CD14-positive monocyte (primary cell): ENCODE measurements at regions not wholly inside any gene's neighbourhood (a gene's known extent, or its start where the extent isn't known, plus 50 kb on each side); places are given as distances from the start of the nearest gene placed in this dataset.

Source experiments
- DNase-seq, 3 donors: peaks; one replicate each; pipeline ENCODE4 v3.0.0-alpha.2; 2011 to 2022
- H2AFZ ChIP-seq: 2 replicates; pipeline ENCODE4 v1.6.0; 2012; ENCODE audit warnings: mild to moderate bottlenecking, low read depth, low read length, inconsistent platforms; ENCODE audit not compliant: insufficient read depth, poor library complexity, severe bottlenecking
- H3K27ac ChIP-seq, 2 donors: 1 replicate in 1 of 2; 2 replicates in 1 of 2; pipeline ENCODE4 v1.5.1; 2012 to 2013; ENCODE audit warnings: low read length in 2 of 2, control low read depth in 1 of 2, inconsistent platforms in 1 of 2, low read depth in 1 of 2, mild to moderate bottlenecking in 1 of 2
- H3K27me3 ChIP-seq, 2 donors: one replicate each; pipeline versions ENCODE4 v1.6.0 to v1.6.1; 2011 to 2013; ENCODE audit warnings: low read length in 2 of 2; ENCODE audit not compliant: control insufficient read depth in 2 of 2, insufficient read depth in 2 of 2
- H3K36me3 ChIP-seq, 2 donors: replicated peaks in 1 of 2; 1 replicate in 1 of 2; 2 replicates in 1 of 2; pipeline versions ENCODE4 v1.5.1 to v1.6.1; 2012 to 2013; ENCODE audit warnings: low read length in 2 of 2, control low read depth in 1 of 2, inconsistent platforms in 1 of 2, mild to moderate bottlenecking in 1 of 2; ENCODE audit not compliant: insufficient read depth in 2 of 2, control insufficient read depth in 1 of 2
- H3K4me1 ChIP-seq, 2 donors: 1 replicate in 1 of 2; 2 replicates in 1 of 2; pipeline versions ENCODE4 v1.5.1 to v1.6.1; 2012 to 2013; ENCODE audit warnings: low read length in 2 of 2, control low read depth in 1 of 2, inconsistent platforms in 1 of 2, mild to moderate bottlenecking in 1 of 2, moderate library complexity in 1 of 2; ENCODE audit not compliant: insufficient read depth in 2 of 2, control insufficient read depth in 1 of 2
- H3K4me2 ChIP-seq: replicated peaks from 2 replicates; pipeline ENCODE3; 2012; ENCODE audit warnings: low read length, moderate library complexity, mild to moderate bottlenecking; ENCODE audit not compliant: poor library complexity, severe bottlenecking; ENCODE audit errors: extremely low read depth
- H3K4me3 ChIP-seq, 3 experiments: fragments of 200-600 bp in 1 of 3; sonication (generic) in 1 of 3; replicated peaks in 1 of 3; 1 replicate in 2 of 3; 2 replicates in 1 of 3; pipeline ENCODE4 v1.5.1; 2011 to 2013; ENCODE audit warnings: low read length in 3 of 3, mild to moderate bottlenecking in 3 of 3, control low read depth in 2 of 3, low read depth in 2 of 3, inconsistent platforms in 1 of 3, moderate library complexity in 1 of 3
- H3K79me2 ChIP-seq: 2 replicates; pipeline ENCODE4 v1.6.0; 2012; ENCODE audit warnings: mild to moderate bottlenecking, control low read depth, inconsistent platforms, low read length, moderate library complexity; ENCODE audit not compliant: insufficient read depth
- H3K9ac ChIP-seq: 2 replicates; pipeline ENCODE4 v1.6.0; 2017; ENCODE audit warnings: low read length, mild to moderate bottlenecking; ENCODE audit not compliant: insufficient read depth, poor library complexity, severe bottlenecking
- H3K9me3 ChIP-seq, 2 donors: replicated peaks in 1 of 2; 1 replicate in 1 of 2; 2 replicates in 1 of 2; pipeline versions ENCODE4 v1.5.1 to v1.6.1; 2012 to 2013; ENCODE audit warnings: low read length in 2 of 2, control low read depth in 1 of 2; ENCODE audit not compliant: control insufficient read depth in 1 of 2, insufficient read depth in 1 of 2
- H4K20me1 ChIP-seq: 2 replicates; pipeline ENCODE4 v1.6.0; 2012; ENCODE audit warnings: mild to moderate bottlenecking, low read length, control low read depth, moderate library complexity; ENCODE audit not compliant: insufficient read depth
- H3K27ac Mint-ChIP-seq, 7 donors: one replicate each; pipeline ENCODE4 v1.8.0; 2020; ENCODE audit warnings: mild to moderate bottlenecking in 7 of 7, mixed read lengths in 7 of 7, moderate library complexity in 6 of 7, inconsistent platforms in 2 of 7
- H3K27me3 Mint-ChIP-seq, 3 donors: one replicate each; pipeline ENCODE4 v1.8.0; 2021 to 2022; ENCODE audit warnings: low read depth in 3 of 3, mild to moderate bottlenecking in 3 of 3, mixed read lengths in 3 of 3, moderate library complexity in 3 of 3, inconsistent platforms in 1 of 3
- H3K36me3 Mint-ChIP-seq, 2 donors: one replicate each; pipeline ENCODE4 v1.8.0; 2020; ENCODE audit warnings: mixed read lengths in 2 of 2, inconsistent platforms in 1 of 2, mild to moderate bottlenecking in 1 of 2
- H3K4me1 Mint-ChIP-seq: one replicate; pipeline ENCODE4 v1.8.0; 2020; ENCODE audit warnings: mild to moderate bottlenecking, mixed read lengths
- H3K4me3 Mint-ChIP-seq, 2 donors: one replicate each; pipeline ENCODE4 v1.8.0; 2020; ENCODE audit warnings: mild to moderate bottlenecking in 2 of 2, mixed read lengths in 2 of 2, moderate library complexity in 1 of 2
- H3K9me3 Mint-ChIP-seq, 7 donors: one replicate each; pipeline ENCODE4 v1.8.0; 2020 to 2022; ENCODE audit warnings: mixed read lengths in 7 of 7, mild to moderate bottlenecking in 6 of 7, moderate library complexity in 6 of 7, inconsistent platforms in 2 of 7
- WGBS: methylation state at CpG from one replicate; pipeline ENCODE4 v1.1.5; 2013; ENCODE audit warnings: missing lambda C conversion rate; ENCODE audit not compliant: insufficient coverage; 5-methylcytosine and 5-hydroxymethylcytosine counted together
- intact Hi-C, 2 donors: fragments of 100-400 bp; cut with micrococcal nuclease; formaldehyde crosslinking; loops; one replicate each; pipeline versions ENCODE4 v1.15.0 to v1.15.1; 2023
- TF ChIP-seq, protein P1 (sequence below): fragments of 200-600 bp; IDR thresholded peaks from one replicate; pipeline ENCODE4 v1.8.0; 2022; ENCODE audit warnings: antibody characterized with exemption, mild to moderate bottlenecking

- Histone ChIP-seq H3K9ac (no peak overlapping the region), H3K79me2 (no peaks in the 10 kb centered on the region), H3K27me3 (no peaks in the 10 kb centered on the region), H2AFZ (no peak overlapping the region), H3K4me3 (no peak overlapping the region), H3K9me3 (peaks cover 0 to 3% of the 10 kb centered on the region in 2 donors), H3K4me1 (no peaks in the 10 kb centered on the region), H4K20me1 (no peaks in the 10 kb centered on the region), H3K4me2 (no peak overlapping the region), H3K36me3 (no peaks in the 10 kb centered on the region), H3K27ac (no peak overlapping the region)
- H3K27me3 Mint-ChIP-seq: peaks cover 0 to 5% (median 0%) of the 10 kb centered on the region in 3 donors
- intact Hi-C loops: no loop called here
- no peaks in the 10 kb centered on the region for H3K36me3 Mint-ChIP-seq
- WGBS: no CpG with 5 or more reads among the region's 1 CpG
- no peak for DNase-seq
- no peak overlapping the region for H3K4me3 Mint-ChIP-seq
- peaks cover 0 to 20% (median 7%) of the 10 kb centered on the region in 7 donors for H3K9me3 Mint-ChIP-seq
- TF ChIP-seq, protein P1, sequence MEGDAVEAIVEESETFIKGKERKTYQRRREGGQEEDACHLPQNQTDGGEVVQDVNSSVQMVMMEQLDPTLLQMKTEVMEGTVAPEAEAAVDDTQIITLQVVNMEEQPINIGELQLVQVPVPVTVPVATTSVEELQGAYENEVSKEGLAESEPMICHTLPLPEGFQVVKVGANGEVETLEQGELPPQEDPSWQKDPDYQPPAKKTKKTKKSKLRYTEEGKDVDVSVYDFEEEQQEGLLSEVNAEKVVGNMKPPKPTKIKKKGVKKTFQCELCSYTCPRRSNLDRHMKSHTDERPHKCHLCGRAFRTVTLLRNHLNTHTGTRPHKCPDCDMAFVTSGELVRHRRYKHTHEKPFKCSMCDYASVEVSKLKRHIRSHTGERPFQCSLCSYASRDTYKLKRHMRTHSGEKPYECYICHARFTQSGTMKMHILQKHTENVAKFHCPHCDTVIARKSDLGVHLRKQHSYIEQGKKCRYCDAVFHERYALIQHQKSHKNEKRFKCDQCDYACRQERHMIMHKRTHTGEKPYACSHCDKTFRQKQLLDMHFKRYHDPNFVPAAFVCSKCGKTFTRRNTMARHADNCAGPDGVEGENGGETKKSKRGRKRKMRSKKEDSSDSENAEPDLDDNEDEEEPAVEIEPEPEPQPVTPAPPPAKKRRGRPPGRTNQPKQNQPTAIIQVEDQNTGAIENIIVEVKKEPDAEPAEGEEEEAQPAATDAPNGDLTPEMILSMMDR: no peak
- no peaks in the 10 kb centered on the region for H3K4me1 Mint-ChIP-seq
- no peak overlapping the region for H3K27ac Mint-ChIP-seq
Observed at GRCh38 chr3:105108823-105109222, 257.9 kb upstream of the ALCAM start.

DNA sequence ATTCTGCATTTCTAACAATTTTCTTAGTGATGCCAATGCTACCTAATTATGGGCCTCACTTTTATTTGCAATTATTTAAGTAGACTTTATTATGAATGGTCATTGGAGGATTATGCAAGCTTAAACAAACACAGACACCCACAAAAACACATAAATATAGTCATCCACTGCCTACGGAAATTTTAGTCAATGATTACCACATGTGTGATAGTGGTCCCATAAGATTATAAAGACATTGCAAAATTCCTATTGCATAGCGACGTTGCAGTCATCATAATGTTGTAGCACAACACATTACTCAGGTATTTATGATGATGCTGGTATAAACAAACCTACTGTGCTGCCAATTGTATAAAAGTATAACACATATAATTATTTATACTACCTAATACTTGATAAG lies 247.8 kb upstream of the ALCAM start:
- no peaks in the 10 kb centered on the region for H3K79me2 ChIP-seq

More for the DNA sequence above, 247.8 kb upstream of the ALCAM start:
- Histone ChIP-seq H3K36me3 (no peaks in the 10 kb centered on the region), H3K4me1 (no peaks in the 10 kb centered on the region), H3K4me3 (no peak overlapping the region), H2AFZ (no peak overlapping the region), H3K9ac (no peak overlapping the region), H4K20me1 (no peaks in the 10 kb centered on the region), H3K27me3 (no peaks in the 10 kb centered on the region), H3K4me2 (no peak overlapping the region), H3K9me3 (no peaks in the 10 kb centered on the region), H3K27ac (no peak overlapping the region)
- TF ChIP-seq, protein P1: no peak
- peaks cover 0 to 5% (median 3%) of the 10 kb centered on the region in 7 donors for H3K9me3 Mint-ChIP-seq
- no peak overlapping the region for H3K4me3 Mint-ChIP-seq
- DNase-seq: no peak
- no peaks in the 10 kb centered on the region for H3K36me3 Mint-ChIP-seq
- peaks cover 0 to 6% (median 3%) of the 10 kb centered on the region in 3 donors for H3K27me3 Mint-ChIP-seq
- WGBS: no CpG with 5 or more reads among the region's 3 CpGs
- H3K4me1 Mint-ChIP-seq: no peaks in the 10 kb centered on the region
- intact Hi-C loops: no loop called here
- H3K27ac Mint-ChIP-seq: no peak overlapping the region
